ENCODE measurements at regions not wholly inside any gene's neighbourhood (a gene's known extent, or its start where the extent isn't known, plus 50 kb on each side); places are given as distances from the start of the nearest gene placed in this dataset.

DNA sequence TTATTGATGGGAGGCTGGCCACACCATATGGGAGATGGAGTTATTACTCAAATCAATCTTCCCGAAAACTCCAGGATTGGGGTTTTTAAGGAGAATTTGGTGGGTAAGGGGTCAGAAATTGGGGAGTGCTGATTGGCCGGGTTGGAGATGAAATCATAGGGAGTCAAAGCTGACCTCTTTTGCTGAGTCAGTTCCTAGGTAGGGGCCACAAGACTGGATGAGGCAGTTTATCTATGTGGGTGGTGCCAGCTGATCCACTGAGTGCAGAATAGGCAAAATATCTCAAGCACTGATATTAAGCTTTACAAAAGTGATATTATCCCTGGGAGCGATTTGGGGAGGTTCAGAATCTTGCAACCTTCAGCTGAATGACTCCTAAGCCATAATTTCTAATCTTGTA is 75.7 kb upstream of the CLINT1 start:
- Histone ChIP-seq H3K4me3 (ENCODE audit: low read depth in 1 of 2, low read length in 2 of 2) (no peak overlapping the region), H3K4me2 (ENCODE audit: insufficient read depth, low read length) (no peak overlapping the region), H3K36me3 (ENCODE audit: insufficient read depth, low read length) (no peaks in the 10 kb centered on the region), H2AFZ (ENCODE audit: low read depth, low read length) (no peak overlapping the region), H3K27me3 (ENCODE audit: insufficient read depth, low read length, poor library complexity) (no peaks in the 10 kb centered on the region), H3K9ac (ENCODE audit: low read depth, low read length) (no peak overlapping the region), H3K4me1 (ENCODE audit: insufficient read depth, low read length) (no peaks in the 10 kb centered on the region), H3K79me2 (ENCODE audit: insufficient read depth, low read length) (no peaks in the 10 kb centered on the region), H4K20me1 (ENCODE audit: insufficient read depth, low read length) (no peaks in the 10 kb centered on the region), H3K9me3 (ENCODE audit: insufficient read depth, low read length, severe bottlenecking) (no peaks in the 10 kb centered on the region), H3K27ac (ENCODE audit: low read length) (no peak overlapping the region)
- DNase-seq (no peak), ATAC-seq (ENCODE audit: insufficient read depth, low read depth) (no peak)
- no peak for TF ChIP-seq EZH2 (IDR thresholded peaks at IDR 0.05; ENCODE audit: borderline replicate concordance, low read depth, low read length, severe bottlenecking)
- TF ChIP-seq, protein P1, sequence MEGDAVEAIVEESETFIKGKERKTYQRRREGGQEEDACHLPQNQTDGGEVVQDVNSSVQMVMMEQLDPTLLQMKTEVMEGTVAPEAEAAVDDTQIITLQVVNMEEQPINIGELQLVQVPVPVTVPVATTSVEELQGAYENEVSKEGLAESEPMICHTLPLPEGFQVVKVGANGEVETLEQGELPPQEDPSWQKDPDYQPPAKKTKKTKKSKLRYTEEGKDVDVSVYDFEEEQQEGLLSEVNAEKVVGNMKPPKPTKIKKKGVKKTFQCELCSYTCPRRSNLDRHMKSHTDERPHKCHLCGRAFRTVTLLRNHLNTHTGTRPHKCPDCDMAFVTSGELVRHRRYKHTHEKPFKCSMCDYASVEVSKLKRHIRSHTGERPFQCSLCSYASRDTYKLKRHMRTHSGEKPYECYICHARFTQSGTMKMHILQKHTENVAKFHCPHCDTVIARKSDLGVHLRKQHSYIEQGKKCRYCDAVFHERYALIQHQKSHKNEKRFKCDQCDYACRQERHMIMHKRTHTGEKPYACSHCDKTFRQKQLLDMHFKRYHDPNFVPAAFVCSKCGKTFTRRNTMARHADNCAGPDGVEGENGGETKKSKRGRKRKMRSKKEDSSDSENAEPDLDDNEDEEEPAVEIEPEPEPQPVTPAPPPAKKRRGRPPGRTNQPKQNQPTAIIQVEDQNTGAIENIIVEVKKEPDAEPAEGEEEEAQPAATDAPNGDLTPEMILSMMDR (IDR thresholded peaks at IDR 0.05; ENCODE audit: borderline replicate concordance, extremely low read depth, low read length, poor library complexity, severe bottlenecking), result no peak

DNA sequence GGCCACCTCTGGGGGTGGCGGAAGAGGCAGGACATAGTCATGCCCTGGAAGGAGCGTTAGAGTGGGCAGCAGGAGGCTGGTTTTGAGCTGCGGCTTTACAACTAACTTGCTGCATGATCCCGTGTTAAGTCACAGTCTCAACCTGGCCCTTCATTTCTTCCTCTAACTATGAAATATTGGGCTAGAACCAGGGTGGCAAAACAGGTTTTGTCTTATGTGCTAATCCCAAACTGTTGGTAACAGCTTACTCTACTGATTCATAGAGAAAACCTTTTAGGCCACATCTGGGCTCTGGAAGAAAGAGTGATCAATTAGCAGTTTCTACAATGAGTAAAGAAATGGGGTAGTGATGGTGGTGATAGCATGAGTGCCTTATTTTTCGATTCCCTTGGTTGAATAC is 74.1 kb upstream of the CLINT1 start:
- Histone ChIP-seq H3K4me1 (ENCODE audit: insufficient read depth, low read length) (no peaks in the 10 kb centered on the region), H3K4me3 (ENCODE audit: low read depth in 1 of 2, low read length in 2 of 2) (no peak overlapping the region), H3K9ac (ENCODE audit: low read depth, low read length) (no peak overlapping the region), H3K79me2 (ENCODE audit: insufficient read depth, low read length) (no peaks in the 10 kb centered on the region), H4K20me1 (ENCODE audit: insufficient read depth, low read length) (no peaks in the 10 kb centered on the region), H2AFZ (ENCODE audit: low read depth, low read length) (no peak overlapping the region), H3K36me3 (ENCODE audit: insufficient read depth, low read length) (no peaks in the 10 kb centered on the region), H3K4me2 (ENCODE audit: insufficient read depth, low read length) (no peak overlapping the region), H3K9me3 (ENCODE audit: insufficient read depth, low read length, severe bottlenecking) (no peaks in the 10 kb centered on the region), H3K27me3 (ENCODE audit: insufficient read depth, low read length, poor library complexity) (no peaks in the 10 kb centered on the region), H3K27ac (ENCODE audit: low read length) (no peak overlapping the region)
- no peak for DNase-seq
- ATAC-seq (ENCODE audit: insufficient read depth, low read depth), result no peak
- no peak for TF ChIP-seq EZH2 (IDR thresholded peaks at IDR 0.05; ENCODE audit: borderline replicate concordance, low read depth, low read length, severe bottlenecking)
- TF ChIP-seq, protein P1 (IDR thresholded peaks at IDR 0.05; ENCODE audit: borderline replicate concordance, extremely low read depth, low read length, poor library complexity, severe bottlenecking), result no peak

DNA sequence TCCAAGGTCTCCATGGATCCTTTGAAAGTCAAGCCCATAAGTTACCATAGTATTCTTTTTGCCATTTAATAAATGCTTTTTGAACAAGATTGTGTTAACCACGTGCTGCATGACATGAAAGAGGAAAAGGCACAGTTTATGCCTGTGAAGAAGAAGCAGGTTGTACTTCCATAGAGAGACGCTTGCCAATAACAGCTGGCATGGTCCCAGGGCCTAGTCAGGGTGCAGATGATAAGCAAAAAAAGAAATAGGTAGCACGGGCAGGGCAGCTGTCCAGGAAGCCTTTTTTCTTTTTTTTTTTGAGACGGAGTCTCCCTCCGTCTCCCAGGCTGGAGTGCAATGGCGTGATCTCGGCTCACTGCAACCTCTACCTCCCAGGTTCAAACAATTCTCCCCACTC is 71.8 kb upstream of the CLINT1 start:
- DNase-seq, result no peak
- Histone ChIP-seq H3K27ac (ENCODE audit: low read length) (no peak overlapping the region), H3K9me3 (ENCODE audit: insufficient read depth, low read length, severe bottlenecking) (no peaks in the 10 kb centered on the region), H2AFZ (ENCODE audit: low read depth, low read length) (no peak overlapping the region; the same call in 1 of the 2 replicates), H3K4me3 (ENCODE audit: low read depth in 1 of 2, low read length in 2 of 2) (no peak overlapping the region), H4K20me1 (ENCODE audit: insufficient read depth, low read length) (no peaks in the 10 kb centered on the region), H3K4me1 (ENCODE audit: insufficient read depth, low read length) (no peaks in the 10 kb centered on the region), H3K27me3 (ENCODE audit: insufficient read depth, low read length, poor library complexity) (no peaks in the 10 kb centered on the region), H3K79me2 (ENCODE audit: insufficient read depth, low read length) (no peaks in the 10 kb centered on the region), H3K36me3 (ENCODE audit: insufficient read depth, low read length) (no peaks in the 10 kb centered on the region), H3K9ac (ENCODE audit: low read depth, low read length) (no peak overlapping the region), H3K4me2 (ENCODE audit: insufficient read depth, low read length) (no peak overlapping the region)
- TF ChIP-seq, protein P1 (IDR thresholded peaks at IDR 0.05; ENCODE audit: borderline replicate concordance, extremely low read depth, low read length, poor library complexity, severe bottlenecking), result no peak
- TF ChIP-seq EZH2 (IDR thresholded peaks at IDR 0.05; ENCODE audit: borderline replicate concordance, low read depth, low read length, severe bottlenecking), result no peak
- ATAC-seq (ENCODE audit: insufficient read depth, low read depth), result no peak

DNA sequence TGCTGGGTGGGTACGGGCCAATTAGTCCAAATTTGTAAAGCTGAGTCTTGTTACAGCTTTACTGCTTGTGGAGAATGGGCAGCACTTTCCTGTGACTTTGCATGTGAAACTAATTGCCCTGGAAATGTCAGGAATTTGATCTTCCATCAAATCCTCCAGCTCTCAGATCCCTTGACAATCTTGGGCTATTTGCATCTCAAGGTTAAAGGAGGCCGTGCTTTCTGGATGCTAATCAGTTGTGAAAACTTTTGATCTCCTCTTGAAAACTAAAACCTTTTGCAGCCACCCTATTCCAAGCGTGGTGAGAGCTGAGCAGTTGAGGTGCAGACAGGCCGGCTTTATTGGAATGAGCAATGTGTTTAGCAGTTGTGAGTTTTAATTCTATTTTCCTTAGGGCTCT is 68.0 kb upstream of the CLINT1 start:
- Histone ChIP-seq H2AFZ (ENCODE audit: low read depth, low read length) (peak overlapping the region; percentile 19; the same call in 1 of the 2 replicates), H3K27ac (ENCODE audit: low read length) (no peak overlapping the region), H3K9me3 (ENCODE audit: insufficient read depth, low read length, severe bottlenecking) (no peaks in the 10 kb centered on the region), H3K36me3 (ENCODE audit: insufficient read depth, low read length) (no peaks in the 10 kb centered on the region), H3K4me1 (ENCODE audit: insufficient read depth, low read length) (no peaks in the 10 kb centered on the region), H4K20me1 (ENCODE audit: insufficient read depth, low read length) (no peaks in the 10 kb centered on the region), H3K4me2 (ENCODE audit: insufficient read depth, low read length) (no peak overlapping the region), H3K27me3 (ENCODE audit: insufficient read depth, low read length, poor library complexity) (no peaks in the 10 kb centered on the region), H3K79me2 (ENCODE audit: insufficient read depth, low read length) (no peaks in the 10 kb centered on the region), H3K4me3 (ENCODE audit: low read depth in 1 of 2, low read length in 2 of 2) (no peak overlapping the region), H3K9ac (ENCODE audit: low read depth, low read length) (no peak overlapping the region)
- TF ChIP-seq, protein P1 (IDR thresholded peaks at IDR 0.05; ENCODE audit: borderline replicate concordance, extremely low read depth, low read length, poor library complexity, severe bottlenecking), result no peak
- no peak for TF ChIP-seq EZH2 (IDR thresholded peaks at IDR 0.05; ENCODE audit: borderline replicate concordance, low read depth, low read length, severe bottlenecking)
- ATAC-seq (ENCODE audit: insufficient read depth, low read depth) (no peak), DNase-seq (no peak)
